Spleen (tissue), 7 donors: ENCODE measurements at regions not wholly inside any gene's neighbourhood (a gene's known extent, or its start where the extent isn't known, plus 50 kb on each side); places are given as distances from the start of the nearest gene placed in this dataset.

Source experiments
- POLR2A ChIP-seq, 3 donors: fragments of 450-650 bp; IDR thresholded peaks; one replicate each; pipeline ENCODE4 v1.5.1; 2017; ENCODE audit warnings: antibody characterized with exemption in 3 of 3, mild to moderate bottlenecking in 1 of 3
- POLR2AphosphoS5 ChIP-seq, 3 donors: sonication (generic); formaldehyde crosslinking; IDR thresholded peaks; one replicate each; pipeline ENCODE4 v1.5.1; 2017; ENCODE audit warnings: antibody characterized with exemption in 3 of 3
- TF ChIP-seq, protein P1 (sequence below), 11 experiments: fragments of 200-600 bp in 7 of 11; fragments of 450-650 bp in 4 of 11; sonication (generic) in 4 of 11; IDR thresholded peaks in 8 of 11; conservative IDR thresholded peaks in 3 of 11; 1 replicate in 7 of 11; 2 replicates in 4 of 11; pipeline versions ENCODE4 v1.4.0 to v1.8.0; 2016 to 2021; ENCODE audit warnings: antibody characterized with exemption in 11 of 11, inconsistent platforms in 4 of 11, mild to moderate bottlenecking in 1 of 11
- donor health status: DM: no; HTN: no; CAD: no; lungs with moderate emphysema.
- donor health status: DM: no; HTN: no; CAD: no.
- donor health status: DM: no; HTN: no; CAD: no.

- TF ChIP-seq, protein P1, sequence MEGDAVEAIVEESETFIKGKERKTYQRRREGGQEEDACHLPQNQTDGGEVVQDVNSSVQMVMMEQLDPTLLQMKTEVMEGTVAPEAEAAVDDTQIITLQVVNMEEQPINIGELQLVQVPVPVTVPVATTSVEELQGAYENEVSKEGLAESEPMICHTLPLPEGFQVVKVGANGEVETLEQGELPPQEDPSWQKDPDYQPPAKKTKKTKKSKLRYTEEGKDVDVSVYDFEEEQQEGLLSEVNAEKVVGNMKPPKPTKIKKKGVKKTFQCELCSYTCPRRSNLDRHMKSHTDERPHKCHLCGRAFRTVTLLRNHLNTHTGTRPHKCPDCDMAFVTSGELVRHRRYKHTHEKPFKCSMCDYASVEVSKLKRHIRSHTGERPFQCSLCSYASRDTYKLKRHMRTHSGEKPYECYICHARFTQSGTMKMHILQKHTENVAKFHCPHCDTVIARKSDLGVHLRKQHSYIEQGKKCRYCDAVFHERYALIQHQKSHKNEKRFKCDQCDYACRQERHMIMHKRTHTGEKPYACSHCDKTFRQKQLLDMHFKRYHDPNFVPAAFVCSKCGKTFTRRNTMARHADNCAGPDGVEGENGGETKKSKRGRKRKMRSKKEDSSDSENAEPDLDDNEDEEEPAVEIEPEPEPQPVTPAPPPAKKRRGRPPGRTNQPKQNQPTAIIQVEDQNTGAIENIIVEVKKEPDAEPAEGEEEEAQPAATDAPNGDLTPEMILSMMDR (IDR thresholded peaks at IDR 0.05 in 8 of 11, conservative IDR thresholded peaks at IDR 0.05 in 3 of 11): no peak
- TF ChIP-seq POLR2A (IDR thresholded peaks at IDR 0.05) (no peak), POLR2AphosphoS5 (IDR thresholded peaks at IDR 0.05) (no peak)
Observed at GRCh38 chr18:70382017-70382416, 93.2 kb downstream of the SOCS6 start.
